Astrocyte (in vitro differentiated cells and primary cell): ENCODE measurements at regions not wholly inside any gene's neighbourhood (a gene's known extent, or its start where the extent isn't known, plus 50 kb on each side); places are given as distances from the start of the nearest gene placed in this dataset.

Experiments
- EZH2 ChIP-seq: IDR thresholded peaks from 2 replicates; pipeline ENCODE4 v1.6.1; 2012; ENCODE audit warnings: mild to moderate bottlenecking, low read length, inconsistent platforms; ENCODE audit not compliant: insufficient read depth
- TF ChIP-seq, protein P1 (sequence below): IDR thresholded peaks from 2 replicates; pipeline ENCODE4 v1.5.1; 2011; ENCODE audit warnings: low read depth, mild to moderate bottlenecking, inconsistent platforms, low read length, moderate library complexity; ENCODE audit not compliant: insufficient read depth

DNA sequence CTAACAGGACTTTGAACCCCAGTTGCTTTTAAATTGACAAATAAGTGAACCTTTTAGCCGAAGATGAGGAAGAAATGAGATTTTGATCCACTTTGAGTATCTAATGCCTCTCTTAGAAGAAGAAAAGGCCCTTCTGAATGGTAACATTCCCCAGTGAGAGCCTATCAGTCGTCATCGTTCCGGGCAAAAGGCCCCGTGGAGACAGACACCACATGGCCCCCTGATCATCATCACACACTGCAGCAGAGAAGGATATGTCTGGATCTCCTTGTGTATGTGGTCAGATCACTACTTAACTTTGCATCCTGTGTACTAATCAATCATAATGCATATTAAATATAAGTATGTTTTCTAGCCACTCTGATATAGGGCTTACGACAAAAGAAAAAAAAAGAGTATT lies 87.3 kb upstream of the SMYD2 start:
- TF ChIP-seq, protein P1, sequence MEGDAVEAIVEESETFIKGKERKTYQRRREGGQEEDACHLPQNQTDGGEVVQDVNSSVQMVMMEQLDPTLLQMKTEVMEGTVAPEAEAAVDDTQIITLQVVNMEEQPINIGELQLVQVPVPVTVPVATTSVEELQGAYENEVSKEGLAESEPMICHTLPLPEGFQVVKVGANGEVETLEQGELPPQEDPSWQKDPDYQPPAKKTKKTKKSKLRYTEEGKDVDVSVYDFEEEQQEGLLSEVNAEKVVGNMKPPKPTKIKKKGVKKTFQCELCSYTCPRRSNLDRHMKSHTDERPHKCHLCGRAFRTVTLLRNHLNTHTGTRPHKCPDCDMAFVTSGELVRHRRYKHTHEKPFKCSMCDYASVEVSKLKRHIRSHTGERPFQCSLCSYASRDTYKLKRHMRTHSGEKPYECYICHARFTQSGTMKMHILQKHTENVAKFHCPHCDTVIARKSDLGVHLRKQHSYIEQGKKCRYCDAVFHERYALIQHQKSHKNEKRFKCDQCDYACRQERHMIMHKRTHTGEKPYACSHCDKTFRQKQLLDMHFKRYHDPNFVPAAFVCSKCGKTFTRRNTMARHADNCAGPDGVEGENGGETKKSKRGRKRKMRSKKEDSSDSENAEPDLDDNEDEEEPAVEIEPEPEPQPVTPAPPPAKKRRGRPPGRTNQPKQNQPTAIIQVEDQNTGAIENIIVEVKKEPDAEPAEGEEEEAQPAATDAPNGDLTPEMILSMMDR, result no peak
- no peak for TF ChIP-seq EZH2
